PFSK-1 (cell line): ENCODE measurements at regions not wholly inside any gene's neighbourhood (a gene's known extent, or its start where the extent isn't known, plus 50 kb on each side); places are given as distances from the start of the nearest gene placed in this dataset.

ENCODE experiments used
- POLR2AphosphoS5 ChIP-seq: IDR thresholded peaks from 2 replicates; pipeline ENCODE4 v1.6.1; 2012; ENCODE audit warnings: low read depth, mild to moderate bottlenecking, control low read depth, low read length, moderate library complexity
- REST ChIP-seq, 2 experiments: IDR thresholded peaks; 2 replicates each; pipeline versions ENCODE4 v1.6.1 to v1.8.0; 2011 to 2012; ENCODE audit warnings: low read depth in 2 of 2, low read length in 2 of 2, control low read depth in 1 of 2, inconsistent platforms in 1 of 2, mild to moderate bottlenecking in 1 of 2, moderate library complexity in 1 of 2; ENCODE audit not compliant: insufficient read depth in 1 of 2
- SIN3A ChIP-seq: IDR thresholded peaks from 2 replicates; pipeline ENCODE4 v1.6.1; 2012; ENCODE audit warnings: mild to moderate bottlenecking, low read length, moderate library complexity, borderline replicate concordance; ENCODE audit not compliant: insufficient read depth
- TAF1 ChIP-seq: IDR thresholded peaks from 2 replicates; pipeline ENCODE4 v1.6.1; 2012; ENCODE audit warnings: low read length, control low read depth, borderline replicate concordance; ENCODE audit not compliant: insufficient read depth

GRCh38 chr13:105207572-105208293 is 1327.7 kb downstream of the EFNB2 start:
- TF ChIP-seq POLR2AphosphoS5 = no peak
- TF ChIP-seq SIN3A = no peak
- TF ChIP-seq TAF1 = no peak
- no peak for TF ChIP-seq REST (IDR thresholded peaks at IDR 0.05; ENCODE audit: insufficient read depth in 1 of 2, low read depth in 2 of 2, low read length in 2 of 2)
